OCI-LY7 (cell line): ENCODE measurements at regions not wholly inside any gene's neighbourhood (a gene's known extent, or its start where the extent isn't known, plus 50 kb on each side); places are given as distances from the start of the nearest gene placed in this dataset.

Experiments used
- BruUV-seq: library from RNA; stranded (reverse); fragments of 400-500 nt; replicated peaks from 2 replicates; lab custom pipeline; 2021; lab: Mats Ljungman, UMichigan
- CTCF ChIA-PET: fragments of 300-600 bp; sonication (Branson Sonifier 250); formaldehyde crosslinking; loops from one replicate; lab custom pipeline; 2022; ENCODE audit warnings: antibody characterized with exemption; ENCODE audit not compliant: unreplicated experiment; lab: Charles Lee
- POLR2A ChIA-PET: fragments of 300-600 bp; sonication (Branson Sonifier 250); formaldehyde crosslinking; loops from one replicate; lab custom pipeline; 2022; ENCODE audit warnings: antibody characterized with exemption; lab: Charles Lee
- DNase-seq: peaks from one replicate; pipeline ENCODE4 v3.0.0-alpha.2; 2015; ENCODE audit warnings: low spot score
- H2AFZ ChIP-seq: fragments of 200-600 bp; sonication (generic), shearing (Covaris generic); 2 replicates; pipeline ENCODE4 v1.6.1; 2014; ENCODE audit warnings: mild to moderate bottlenecking, antibody characterized with exemption, low read length, moderate library complexity
- H3K27ac ChIP-seq: fragments of 200-600 bp; sonication (generic); 2 replicates; pipeline ENCODE4 v1.5.1; 2014; ENCODE audit warnings: mixed run types, low read depth, mild to moderate bottlenecking, moderate library complexity, low read length, inconsistent platforms; ENCODE audit not compliant: poor library complexity, severe bottlenecking
- H3K36me3 ChIP-seq: fragments of 200-600 bp; sonication (generic); 2 replicates; pipeline ENCODE4 v1.6.1; 2014; ENCODE audit warnings: mild to moderate bottlenecking, antibody characterized with exemption, low read length, moderate library complexity, mixed read lengths; ENCODE audit not compliant: insufficient read depth
- H3K4me1 ChIP-seq: fragments of 200-600 bp; sonication (generic); 2 replicates; pipeline ENCODE4 v1.5.1; 2014; ENCODE audit warnings: mild to moderate bottlenecking, low read length; ENCODE audit not compliant: insufficient read depth, poor library complexity, severe bottlenecking
- H3K4me2 ChIP-seq: fragments of 200-600 bp; sonication (generic); 2 replicates; pipeline ENCODE4 v1.6.1; 2014; ENCODE audit warnings: mild to moderate bottlenecking, low read length
- H3K4me3 ChIP-seq: fragments of 200-600 bp; sonication (generic); 2 replicates; pipeline ENCODE4 v1.5.1; 2014; ENCODE audit warnings: mild to moderate bottlenecking, low read depth, low read length; ENCODE audit not compliant: poor library complexity, severe bottlenecking
- H3K79me2 ChIP-seq: fragments of 200-600 bp; sonication (generic); 2 replicates; pipeline ENCODE4 v1.6.1; 2016; ENCODE audit warnings: low read depth, mild to moderate bottlenecking, low read length, moderate library complexity, mixed read lengths; ENCODE audit not compliant: insufficient read depth
- H3K9me2 ChIP-seq: fragments of 200-600 bp; sonication (generic); 2 replicates; pipeline ENCODE4 v1.6.1; 2016; ENCODE audit warnings: mild to moderate bottlenecking, low read length, mixed read lengths; ENCODE audit not compliant: insufficient read depth
- H3K9me3 ChIP-seq: fragments of 200-600 bp; sonication (generic); 2 replicates; pipeline ENCODE4 v1.6.1; 2014; ENCODE audit warnings: mild to moderate bottlenecking, mixed run types, low read length, mixed read lengths
- H4K20me1 ChIP-seq: fragments of 200-600 bp; sonication (generic); 2 replicates; pipeline ENCODE4 v1.6.1; 2014; ENCODE audit warnings: mild to moderate bottlenecking, antibody characterized with exemption, low read length, moderate library complexity, mixed read lengths; ENCODE audit not compliant: insufficient read depth
- CTCF ChIP-seq: fragments of 200-600 bp; sonication (generic); conservative IDR thresholded peaks from 2 replicates; pipeline ENCODE4 v1.5.1; 2014; ENCODE audit warnings: mild to moderate bottlenecking, antibody characterized with exemption, low read length, moderate library complexity, mixed read lengths
- EZH2phosphoT487 ChIP-seq: fragments of 200-600 bp; sonication (generic); IDR thresholded peaks from 2 replicates; pipeline ENCODE4 v1.6.1; 2018; ENCODE audit warnings: low read depth, borderline replicate concordance, mild to moderate bottlenecking, mixed run types, antibody characterized with exemption, low read length, moderate library complexity, mixed read lengths
- intact Hi-C: fragments of 100-400 bp; cut with micrococcal nuclease; formaldehyde crosslinking; loops from one replicate; pipeline ENCODE4 v1.10.0; 2022; ENCODE audit not compliant: unreplicated experiment

GRCh38 chr9:135030566-135031226, 56.8 kb upstream of the OLFM1 start:
- Histone ChIP-seq H2AFZ (no peak overlapping the region), H3K4me3 (no peak overlapping the region), H3K79me2 (no peaks in the 10 kb centered on the region), H3K4me2 (no peak overlapping the region), H4K20me1 (no peaks in the 10 kb centered on the region), H3K27ac (no peak overlapping the region), H3K36me3 (no peaks in the 10 kb centered on the region), H3K9me3 (no peaks in the 10 kb centered on the region), H3K4me1 (no peaks in the 10 kb centered on the region), H3K9me2 (no peaks in the 10 kb centered on the region)
- CTCF ChIA-PET, result no interaction called here
- POLR2A ChIA-PET, result interaction anchor here (0.7 kb wide), 2 partner anchors 13 to 19 kb away, joined by 3 read pairs; no protein-coding TSS in a partner anchor
- intact Hi-C loops, result no loop called here
- TF ChIP-seq EZH2phosphoT487 (no peak), CTCF (no peak)
- DNase-seq, result no peak
- BruUV-seq, result no TSS peak

- DNase-seq, result no peak
- Histone ChIP-seq H3K79me2 (no peaks in the 10 kb centered on the region), H3K4me2 (no peak overlapping the region), H3K4me1 (no peaks in the 10 kb centered on the region), H3K36me3 (no peaks in the 10 kb centered on the region), H4K20me1 (no peaks in the 10 kb centered on the region), H3K9me3 (no peaks in the 10 kb centered on the region), H3K9me2 (no peaks in the 10 kb centered on the region), H2AFZ (no peak overlapping the region), H3K27ac (no peak overlapping the region), H3K4me3 (no peak overlapping the region)
- POLR2A ChIA-PET, result no interaction called here
- BruUV-seq, result no TSS peak
- TF ChIP-seq CTCF (no peak), EZH2phosphoT487 (no peak)
- intact Hi-C loops, result no loop called here
- CTCF ChIA-PET, result no interaction called here
Observed at GRCh38 chr9:135032041-135032835, 55.2 kb upstream of the OLFM1 start.
